ENCODE measurements at regions not wholly inside any gene's neighbourhood (a gene's known extent, or its start where the extent isn't known, plus 50 kb on each side); places are given as distances from the start of the nearest gene placed in this dataset.

DNA sequence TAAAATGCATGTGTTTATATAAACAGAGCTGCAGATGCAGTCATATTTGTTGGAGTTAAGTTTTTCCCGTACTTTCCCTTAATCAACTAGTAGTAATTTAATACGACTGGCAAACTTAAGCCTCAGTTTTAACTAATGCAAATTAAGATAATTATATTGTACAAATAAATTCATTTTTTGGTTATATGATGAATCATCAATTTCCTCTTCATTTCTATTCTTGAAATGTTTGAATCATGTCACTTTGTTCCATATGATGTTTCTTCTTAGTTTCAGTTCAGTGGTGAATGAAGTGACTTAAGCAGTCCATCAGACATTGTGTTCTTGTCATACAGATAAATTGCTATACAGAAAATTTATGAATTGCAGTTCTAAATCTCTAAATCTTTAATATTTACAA, 1361.2 kb upstream of the EPHA6 start:
- Histone ChIP-seq H3K9me3 (ENCODE audit: low read depth, low read length) (no peaks in the 10 kb centered on the region), H3K27ac (ENCODE audit: low read depth, low read length) (no peak overlapping the region), H3K4me1 (ENCODE audit: insufficient read depth, low read length) (no peaks in the 10 kb centered on the region), H3K4me3 (ENCODE audit: insufficient read depth, low read length) (no peak overlapping the region), H4K20me1 (ENCODE audit: insufficient read depth, low read length) (no peaks in the 10 kb centered on the region), H2AFZ (ENCODE audit: low read length) (no peak overlapping the region), H3K36me3 (ENCODE audit: insufficient read depth, low read length) (no peaks in the 10 kb centered on the region), H3K27me3 (ENCODE audit: insufficient read depth, low read length) (no peaks in the 10 kb centered on the region), H3K79me2 (ENCODE audit: insufficient read depth, low read length) (no peaks in the 10 kb centered on the region), H3K4me2 (ENCODE audit: insufficient read depth, low read length) (no peak overlapping the region)
- TF ChIP-seq, protein P1, sequence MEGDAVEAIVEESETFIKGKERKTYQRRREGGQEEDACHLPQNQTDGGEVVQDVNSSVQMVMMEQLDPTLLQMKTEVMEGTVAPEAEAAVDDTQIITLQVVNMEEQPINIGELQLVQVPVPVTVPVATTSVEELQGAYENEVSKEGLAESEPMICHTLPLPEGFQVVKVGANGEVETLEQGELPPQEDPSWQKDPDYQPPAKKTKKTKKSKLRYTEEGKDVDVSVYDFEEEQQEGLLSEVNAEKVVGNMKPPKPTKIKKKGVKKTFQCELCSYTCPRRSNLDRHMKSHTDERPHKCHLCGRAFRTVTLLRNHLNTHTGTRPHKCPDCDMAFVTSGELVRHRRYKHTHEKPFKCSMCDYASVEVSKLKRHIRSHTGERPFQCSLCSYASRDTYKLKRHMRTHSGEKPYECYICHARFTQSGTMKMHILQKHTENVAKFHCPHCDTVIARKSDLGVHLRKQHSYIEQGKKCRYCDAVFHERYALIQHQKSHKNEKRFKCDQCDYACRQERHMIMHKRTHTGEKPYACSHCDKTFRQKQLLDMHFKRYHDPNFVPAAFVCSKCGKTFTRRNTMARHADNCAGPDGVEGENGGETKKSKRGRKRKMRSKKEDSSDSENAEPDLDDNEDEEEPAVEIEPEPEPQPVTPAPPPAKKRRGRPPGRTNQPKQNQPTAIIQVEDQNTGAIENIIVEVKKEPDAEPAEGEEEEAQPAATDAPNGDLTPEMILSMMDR (IDR thresholded peaks at IDR 0.05; ENCODE audit: extremely low read depth, low read depth, low read length): no peak
- DNase-seq (ENCODE audit: insufficient read length, low spot score, missing footprints): no peak

- Histone ChIP-seq H4K20me1 (ENCODE audit: insufficient read depth, low read length) (no peaks in the 10 kb centered on the region), H3K4me1 (ENCODE audit: insufficient read depth, low read length) (no peaks in the 10 kb centered on the region), H3K36me3 (ENCODE audit: insufficient read depth, low read length) (no peaks in the 10 kb centered on the region), H3K27me3 (ENCODE audit: insufficient read depth, low read length) (no peaks in the 10 kb centered on the region), H3K27ac (ENCODE audit: low read depth, low read length) (no peak overlapping the region), H3K4me2 (ENCODE audit: insufficient read depth, low read length) (no peak overlapping the region), H3K79me2 (ENCODE audit: insufficient read depth, low read length) (no peaks in the 10 kb centered on the region), H3K4me3 (ENCODE audit: insufficient read depth, low read length) (no peak overlapping the region), H2AFZ (ENCODE audit: low read length) (no peak overlapping the region), H3K9me3 (ENCODE audit: low read depth, low read length) (no peaks in the 10 kb centered on the region)
- DNase-seq (ENCODE audit: insufficient read length, low spot score, missing footprints): no peak
- TF ChIP-seq, protein P1 (IDR thresholded peaks at IDR 0.05; ENCODE audit: extremely low read depth, low read depth, low read length): no peak
These were observed 1357.6 kb upstream of the EPHA6 start for GRCh38 chr3:95456835-95457234.

DNA sequence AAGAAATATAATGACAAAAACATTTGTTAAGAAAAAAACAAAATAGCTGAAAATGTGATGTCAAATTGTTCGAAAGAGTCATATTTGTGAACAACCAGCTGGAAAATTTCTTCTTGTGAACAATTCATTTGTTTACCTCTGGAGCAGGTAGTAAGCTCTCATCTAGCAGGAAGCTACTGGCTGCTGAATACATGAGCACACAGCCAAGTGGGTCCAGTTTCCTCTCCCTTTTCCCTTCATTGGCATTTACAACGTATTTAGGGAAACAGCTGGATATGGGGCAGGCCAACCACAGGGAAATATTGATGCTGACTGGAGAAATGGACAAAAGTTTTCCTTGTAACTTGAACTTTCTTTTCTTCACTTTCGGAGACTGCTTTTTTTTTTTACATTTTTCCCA, 1354.7 kb upstream of the EPHA6 start:
- no peaks in the 10 kb centered on the region for H3K36me3 ChIP-seq (ENCODE audit: insufficient read depth, low read length)
- H3K27me3 ChIP-seq (ENCODE audit: insufficient read depth, low read length): no peaks in the 10 kb centered on the region
- no peak overlapping the region for H2AFZ ChIP-seq (ENCODE audit: low read length)
- no peak for DNase-seq (ENCODE audit: insufficient read length, low spot score, missing footprints)
- H3K9me3 ChIP-seq (ENCODE audit: low read depth, low read length): peaks cover 2% of the 10 kb centered on the region
- no peaks in the 10 kb centered on the region for H3K79me2 ChIP-seq (ENCODE audit: insufficient read depth, low read length)
- H3K27ac ChIP-seq (ENCODE audit: low read depth, low read length): no peak overlapping the region
- no peak overlapping the region for H3K4me2 ChIP-seq (ENCODE audit: insufficient read depth, low read length)
- no peaks in the 10 kb centered on the region for H3K4me1 ChIP-seq (ENCODE audit: insufficient read depth, low read length)
- H3K4me3 ChIP-seq (ENCODE audit: insufficient read depth, low read length): no peak overlapping the region
- no peaks in the 10 kb centered on the region for H4K20me1 ChIP-seq (ENCODE audit: insufficient read depth, low read length)
- TF ChIP-seq, protein P1 (IDR thresholded peaks at IDR 0.05; ENCODE audit: extremely low read depth, low read depth, low read length): no peak

- no peaks in the 10 kb centered on the region for H3K4me1 ChIP-seq (ENCODE audit: insufficient read depth, low read length)
- H3K4me3 ChIP-seq (ENCODE audit: insufficient read depth, low read length): no peak overlapping the region
- no peaks in the 10 kb centered on the region for H3K36me3 ChIP-seq (ENCODE audit: insufficient read depth, low read length)
- DNase-seq (ENCODE audit: insufficient read length, low spot score, missing footprints): no peak
- no peaks in the 10 kb centered on the region for H3K79me2 ChIP-seq (ENCODE audit: insufficient read depth, low read length)
- no peak overlapping the region for H3K27ac ChIP-seq (ENCODE audit: low read depth, low read length)
- H3K9me3 ChIP-seq (ENCODE audit: low read depth, low read length): peaks cover 2% of the 10 kb centered on the region
- no peak overlapping the region for H3K4me2 ChIP-seq (ENCODE audit: insufficient read depth, low read length)
- H3K27me3 ChIP-seq (ENCODE audit: insufficient read depth, low read length): no peaks in the 10 kb centered on the region
- H4K20me1 ChIP-seq (ENCODE audit: insufficient read depth, low read length): no peaks in the 10 kb centered on the region
- TF ChIP-seq, protein P1 (IDR thresholded peaks at IDR 0.05; ENCODE audit: extremely low read depth, low read depth, low read length): no peak
- no peak overlapping the region for H2AFZ ChIP-seq (ENCODE audit: low read length)
These were observed 1354.1 kb upstream of the EPHA6 start for GRCh38 chr3:95460274-95460673.

Data from osteoblast (primary cell).